GM21360 (cell line): ENCODE measurements at regions not wholly inside any gene's neighbourhood (a gene's known extent, or its start where the extent isn't known, plus 50 kb on each side); places are given as distances from the start of the nearest gene placed in this dataset.
A peak's percentile ranks its signal among the peaks of the same experiment; 100 is the strongest.

ENCODE experiments used
- ATAC-seq: cut with Tn5 transposase; IDR thresholded peaks from one replicate; pipeline ENCODE4 v1.9.1; 2021; ENCODE audit warnings: mild to moderate bottlenecking, moderate library complexity; ENCODE audit not compliant: unreplicated experiment

DNA sequence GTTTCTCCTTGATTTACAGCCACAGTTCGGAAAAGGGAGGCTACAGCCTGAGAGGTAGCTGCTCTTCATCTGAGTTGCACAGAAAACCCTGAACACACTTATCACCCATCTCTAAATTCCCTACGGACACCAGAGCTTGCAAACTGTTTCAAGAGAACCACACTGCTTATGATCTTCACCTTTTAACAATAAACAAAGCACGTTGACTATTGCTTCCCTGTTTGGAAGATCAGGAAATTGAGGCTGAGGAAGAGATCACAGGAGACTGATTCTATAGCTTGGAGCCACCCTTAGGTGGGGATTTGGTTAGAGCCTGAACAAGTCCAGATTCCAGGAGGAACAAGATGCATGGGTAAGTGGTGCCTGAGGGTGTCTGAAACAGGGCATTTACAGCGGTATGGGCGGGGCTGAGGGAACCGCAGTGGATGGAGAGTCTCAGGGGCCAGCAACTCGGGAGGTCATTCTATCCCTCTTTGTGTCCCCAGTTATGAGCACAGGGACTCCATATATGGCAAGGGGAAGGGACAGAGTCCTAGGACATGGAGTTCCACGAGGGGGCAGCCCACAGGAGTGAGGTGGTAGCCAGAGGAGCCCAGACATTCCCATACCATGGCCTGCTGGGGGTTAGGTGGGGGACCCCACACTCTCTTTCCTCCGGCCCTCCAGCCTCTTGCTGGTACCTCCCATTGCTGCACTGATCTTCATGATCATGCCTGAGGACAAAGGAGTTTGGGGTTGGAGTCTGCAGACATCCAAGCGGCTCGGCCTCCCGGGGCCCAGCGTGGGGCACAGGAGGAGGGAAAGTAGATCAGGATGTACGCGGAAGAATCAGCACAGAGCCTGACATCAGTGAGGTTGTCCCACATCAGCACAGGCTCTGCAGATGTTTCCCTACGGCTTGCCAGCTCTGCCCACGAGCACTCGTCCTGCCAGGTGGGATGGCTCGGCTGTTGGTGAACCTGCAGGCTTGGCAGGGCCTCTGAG is 162.3 kb upstream of the ZNF536 start:
- ATAC-seq = no peak

- no peak for ATAC-seq
These were observed 159.6 kb upstream of the ZNF536 start for GRCh38 chr19:30212574-30212973.

- no peak for ATAC-seq
These were observed 157.5 kb upstream of the ZNF536 start for GRCh38 chr19:30214651-30215051.

GRCh38 chr19:30215248-30215647 is 156.9 kb upstream of the ZNF536 start:
- no peak for ATAC-seq

DNA sequence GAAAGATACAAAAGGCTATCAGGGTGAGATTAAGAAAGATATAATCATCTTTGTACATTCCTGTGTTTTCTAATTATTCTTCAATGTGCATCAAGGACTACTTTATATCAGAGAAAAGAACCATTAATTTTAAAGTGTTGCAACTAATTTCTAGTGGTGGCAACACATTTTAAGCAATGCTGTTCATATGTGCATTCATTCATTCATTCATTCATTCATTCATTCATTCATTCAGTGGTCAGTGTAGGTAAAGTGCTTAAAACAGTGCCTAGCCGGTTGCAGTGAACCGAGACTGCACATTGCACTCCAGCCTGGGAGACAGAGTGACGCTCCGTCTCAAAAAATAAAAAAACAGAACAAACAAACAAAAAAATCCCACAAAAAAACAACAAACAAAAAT is 155.7 kb upstream of the ZNF536 start:
- ATAC-seq = no peak

DNA sequence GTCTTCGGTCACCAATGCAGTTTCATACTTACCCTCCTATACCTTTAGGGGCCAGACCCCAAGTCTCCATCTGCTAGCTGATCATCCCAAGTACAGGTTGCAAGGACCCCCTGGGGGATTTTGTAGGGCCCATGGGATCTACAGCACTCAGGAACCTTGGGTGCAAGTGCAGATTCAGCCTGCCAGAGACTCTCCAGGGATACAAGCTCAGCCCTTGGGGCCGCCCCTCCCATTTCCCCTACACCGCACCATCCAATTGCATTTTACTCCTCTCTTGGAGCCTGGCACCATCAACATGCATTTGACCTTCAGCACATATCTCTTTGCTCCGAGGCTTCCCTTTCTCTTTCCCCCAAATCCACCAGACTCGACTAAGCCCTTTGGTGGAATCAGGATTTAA is 154.7 kb upstream of the ZNF536 start:
- no peak for ATAC-seq

- ATAC-seq = no peak
These were observed 152.5 kb upstream of the ZNF536 start for GRCh38 chr19:30219702-30220101.

GRCh38 chr19:30221176-30221575 is 151.0 kb upstream of the ZNF536 start:
- ATAC-seq = no peak

- ATAC-seq = peak; percentile 52
These were observed 149.7 kb upstream of the ZNF536 start for GRCh38 chr19:30222428-30222873.

DNA sequence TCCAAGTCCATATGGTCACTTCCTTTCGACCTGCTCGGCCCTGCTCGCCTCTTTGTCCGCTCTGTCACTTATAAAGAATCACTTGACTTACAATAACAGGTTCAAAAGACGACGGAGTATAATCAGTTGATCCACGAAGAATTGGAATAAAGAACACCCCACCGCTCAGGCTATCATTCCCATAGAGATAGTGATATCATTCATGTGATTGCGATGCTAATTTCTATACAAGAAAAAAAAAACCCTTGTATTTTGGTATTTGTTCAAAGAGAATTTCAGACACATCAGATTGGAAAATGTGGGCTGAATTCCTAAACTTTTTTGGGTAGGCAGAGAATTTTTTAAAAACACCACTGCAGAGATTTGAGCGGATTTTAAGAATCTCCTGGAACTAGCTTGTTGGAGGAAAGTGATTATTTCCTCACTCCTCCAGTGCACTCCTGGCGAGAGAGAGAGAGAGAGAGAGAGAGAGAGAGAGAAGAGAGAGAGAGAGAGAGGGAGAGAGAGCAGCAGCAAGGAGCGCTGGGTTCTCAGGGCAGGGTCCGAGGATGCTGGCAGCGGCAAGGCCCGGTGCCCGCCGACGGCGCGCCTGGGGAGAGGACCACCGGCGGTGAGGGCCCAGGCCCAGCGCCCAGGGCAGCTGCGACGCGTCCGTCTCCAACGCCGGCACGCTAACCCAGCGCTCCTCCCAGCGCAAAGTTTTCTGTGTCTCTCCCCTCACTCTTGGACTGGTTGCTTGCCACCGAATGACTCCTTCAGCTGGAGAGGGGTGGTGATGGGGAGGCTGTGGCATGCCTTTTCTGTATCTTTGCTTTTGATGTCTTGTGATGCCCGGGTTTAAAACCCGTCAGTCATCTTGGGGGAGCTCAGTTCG is 149.0 kb upstream of the ZNF536 start:
- ATAC-seq = no peak

GRCh38 chr19:30223866-30224688 is 148.1 kb upstream of the ZNF536 start:
- ATAC-seq = no peak

DNA sequence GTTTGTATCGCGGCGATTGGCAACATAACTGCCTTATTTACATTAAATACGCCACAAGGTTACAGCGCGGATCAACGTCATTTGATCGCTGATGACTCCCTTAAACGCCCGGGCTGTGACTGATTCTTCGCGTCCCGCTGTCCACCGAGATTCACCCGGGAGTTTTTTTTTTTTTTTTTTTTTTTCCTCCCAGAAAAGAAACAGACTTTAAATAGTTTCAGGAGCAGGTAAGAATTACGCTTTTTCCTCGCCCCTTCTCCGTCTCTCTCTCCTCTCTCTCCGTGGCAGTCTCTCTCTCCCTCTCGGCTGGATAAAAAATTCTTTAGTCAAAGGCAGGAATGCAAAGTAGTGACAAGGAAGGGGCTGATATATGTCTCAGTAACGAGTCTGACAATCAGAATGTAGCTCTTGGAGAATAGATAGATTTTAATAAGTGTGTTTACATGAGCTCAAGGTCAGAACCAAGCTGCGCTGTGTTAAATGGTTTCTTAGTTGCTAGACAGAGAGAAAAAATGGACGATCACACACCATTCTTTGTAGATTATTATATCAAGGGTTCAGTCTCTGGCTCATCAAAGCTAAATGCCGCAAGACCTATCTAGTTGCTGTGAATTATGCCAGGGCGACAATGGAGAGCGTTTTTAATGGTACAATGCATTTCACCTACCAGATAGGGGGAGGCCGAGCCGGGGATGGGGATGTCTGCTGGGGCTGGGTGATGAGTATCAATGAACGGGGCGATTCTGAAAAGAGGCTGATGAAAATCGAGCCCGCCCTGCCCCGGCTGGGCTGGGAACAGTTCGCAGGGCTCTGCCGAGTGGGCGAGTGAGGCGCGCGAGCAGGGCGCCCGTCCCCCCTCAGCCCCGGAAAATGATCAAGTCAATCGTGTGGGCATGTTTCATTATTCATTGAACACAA is 147.2 kb upstream of the ZNF536 start:
- ATAC-seq = no peak

DNA sequence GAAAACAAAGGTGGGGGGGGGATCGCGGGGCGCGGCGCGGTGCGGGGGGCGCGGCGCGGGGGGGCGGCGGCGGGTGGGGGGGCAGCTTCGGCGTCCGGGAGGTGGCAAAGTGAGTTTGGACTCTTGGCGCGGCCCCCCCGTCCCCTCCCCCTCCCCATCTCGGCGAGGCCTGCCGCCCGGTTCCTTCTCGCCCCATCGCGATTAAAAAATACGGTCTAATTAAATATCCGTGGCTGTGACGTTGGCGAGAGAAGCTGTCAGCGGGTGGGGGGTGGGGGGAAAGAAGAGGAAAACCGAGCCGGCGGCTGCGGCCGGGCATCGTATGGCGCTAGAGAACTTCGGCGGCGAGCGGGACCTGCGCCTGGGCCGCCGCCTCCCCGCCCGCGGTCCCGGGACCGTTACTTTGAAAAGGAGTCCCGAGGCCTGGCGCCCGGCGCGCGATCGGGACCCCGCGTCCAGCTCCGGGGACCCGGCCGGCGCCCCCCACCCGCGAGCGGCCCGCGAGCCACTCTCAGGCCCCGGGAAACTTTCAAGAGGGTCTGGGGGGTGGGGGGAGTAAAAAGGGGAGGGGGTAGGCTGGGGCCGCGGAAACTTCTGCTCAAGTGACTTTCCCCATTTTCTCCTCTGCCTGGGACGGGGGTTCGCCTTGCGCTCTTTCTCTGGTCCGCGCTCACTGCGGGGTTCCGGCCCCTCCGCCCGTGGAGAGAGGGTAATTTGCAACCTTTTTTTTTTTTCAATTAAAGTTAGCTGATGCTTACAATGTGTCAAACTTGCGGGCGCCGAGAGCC is 146.3 kb upstream of the ZNF536 start:
- ATAC-seq = no peak

DNA sequence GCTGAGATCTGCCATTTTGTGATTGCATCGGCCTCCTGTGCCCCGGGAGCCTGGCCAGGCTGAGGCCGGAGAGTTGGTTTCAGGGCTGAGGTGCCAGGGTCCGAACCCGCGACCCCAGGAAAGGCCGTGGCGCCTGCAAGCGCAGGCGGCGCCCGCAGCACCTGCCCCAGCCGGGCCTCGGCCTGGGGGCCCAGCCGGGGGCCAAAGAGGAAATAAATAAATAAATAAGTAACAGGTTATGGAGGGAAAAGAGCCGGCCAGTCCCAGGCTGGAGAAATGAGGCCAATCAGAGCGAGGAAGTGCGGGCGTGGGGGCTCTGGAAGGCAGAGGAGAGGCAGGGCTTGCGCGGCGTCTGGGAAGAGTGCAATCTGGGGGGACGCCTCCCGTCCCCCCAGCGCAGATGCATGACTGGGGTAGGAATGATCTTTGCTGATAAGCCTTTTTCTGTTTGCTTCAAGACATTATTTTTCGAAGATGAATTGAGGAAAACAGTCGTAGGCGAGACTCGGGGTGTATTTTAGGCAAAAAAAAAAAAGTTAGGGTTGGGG is 145.6 kb upstream of the ZNF536 start:
- ATAC-seq = no peak

DNA sequence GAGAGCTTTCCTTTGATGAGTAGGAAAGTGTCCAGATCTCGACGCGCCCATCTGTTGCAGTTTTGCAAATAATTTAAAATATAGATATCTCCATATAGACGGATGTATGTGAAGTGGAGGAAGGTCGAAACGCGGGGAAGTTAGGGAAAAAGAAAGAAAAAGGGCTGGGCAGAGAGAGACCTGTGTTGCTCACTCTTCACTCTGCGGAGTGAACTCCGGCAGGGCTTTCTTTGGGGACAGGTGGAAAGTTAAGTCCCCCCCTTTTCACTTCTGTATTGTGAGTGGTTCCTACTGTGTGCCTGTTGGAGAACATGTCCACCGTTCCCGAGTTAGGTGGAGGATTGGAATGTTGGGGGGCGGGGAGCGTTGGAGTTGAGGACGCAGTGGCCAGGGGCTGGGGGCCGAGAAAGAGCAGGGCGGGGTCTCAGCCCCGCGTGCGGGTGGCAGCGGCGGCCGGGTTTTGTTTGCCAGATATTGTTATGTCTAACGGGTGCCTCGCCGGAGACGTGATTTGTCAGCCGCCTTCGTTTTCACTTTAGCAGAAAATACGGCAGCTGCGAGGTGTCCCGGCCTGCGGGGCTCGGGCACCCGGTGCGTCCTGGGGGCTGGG is 145.1 kb upstream of the ZNF536 start:
- ATAC-seq = no peak

DNA sequence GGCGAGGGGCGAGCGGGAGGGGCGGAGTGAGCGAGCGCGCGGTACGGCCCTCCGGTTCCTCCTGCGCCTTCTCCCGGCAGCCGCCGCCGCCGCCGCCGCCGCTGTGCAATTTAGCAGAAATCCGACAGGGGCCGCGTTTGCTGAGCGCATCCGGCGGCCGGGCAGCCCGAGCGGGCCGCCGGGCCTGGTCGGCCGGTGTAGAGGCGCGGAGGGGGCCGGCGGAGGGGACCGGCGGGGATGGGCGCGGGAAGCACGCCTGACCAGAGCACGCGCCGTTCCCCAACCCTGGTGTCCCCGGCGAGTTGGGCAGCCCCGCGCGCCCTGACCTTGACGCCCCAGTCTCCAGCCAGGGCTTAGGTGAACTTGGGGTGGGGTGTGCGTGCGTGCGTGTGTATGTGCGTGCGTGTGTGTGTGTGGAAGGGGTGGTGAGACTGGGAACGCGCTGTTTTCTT is 144.5 kb upstream of the ZNF536 start:
- peak; percentile 60 for ATAC-seq

DNA sequence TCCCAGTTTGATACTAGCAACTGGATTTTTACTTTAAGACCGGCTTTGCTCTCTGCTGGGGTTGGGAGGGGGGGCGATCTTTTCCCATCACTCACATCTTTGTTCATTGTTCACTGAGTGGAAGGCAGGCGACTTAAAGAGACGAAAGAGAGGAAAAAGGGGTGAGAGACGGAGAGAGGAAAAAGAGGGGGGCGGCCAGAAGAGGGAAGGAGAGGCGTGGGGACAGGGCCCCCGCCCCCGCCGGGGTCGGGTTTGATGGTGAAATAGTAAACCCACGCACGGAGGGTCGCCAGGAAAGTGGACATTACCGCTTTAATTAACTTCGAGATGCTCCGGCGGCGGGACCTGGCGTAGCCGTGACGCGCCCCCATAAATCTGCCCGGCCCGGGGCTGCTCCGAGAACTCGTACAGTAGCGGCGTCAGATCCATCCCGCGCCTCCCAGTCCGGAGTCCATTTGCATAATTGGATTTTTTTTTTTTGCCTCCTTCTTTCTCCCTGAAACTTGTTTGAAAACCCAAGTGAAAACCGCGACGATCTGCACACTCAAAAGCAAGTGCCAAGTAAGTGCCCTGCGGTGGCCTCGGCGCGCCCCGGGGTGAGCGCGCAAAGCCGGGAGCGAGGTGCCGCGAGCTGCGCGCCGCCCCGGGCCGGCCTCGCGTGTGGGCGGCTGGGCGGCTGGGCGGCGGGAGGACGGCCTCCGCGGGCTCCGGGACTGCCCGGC is 143.9 kb upstream of the ZNF536 start:
- no peak for ATAC-seq
